Activated T-cell treated with anti-CD3 and anti-CD28 coated beads, Interleukin-2, amount 50 U/mL, for 1 hour (primary cell): ENCODE measurements at regions not wholly inside any gene's neighbourhood (a gene's known extent, or its start where the extent isn't known, plus 50 kb on each side); places are given as distances from the start of the nearest gene placed in this dataset.

Experiments
- DNase-seq: peaks from one replicate; pipeline ENCODE4 v3.0.0-alpha.2; 2020

DNA sequence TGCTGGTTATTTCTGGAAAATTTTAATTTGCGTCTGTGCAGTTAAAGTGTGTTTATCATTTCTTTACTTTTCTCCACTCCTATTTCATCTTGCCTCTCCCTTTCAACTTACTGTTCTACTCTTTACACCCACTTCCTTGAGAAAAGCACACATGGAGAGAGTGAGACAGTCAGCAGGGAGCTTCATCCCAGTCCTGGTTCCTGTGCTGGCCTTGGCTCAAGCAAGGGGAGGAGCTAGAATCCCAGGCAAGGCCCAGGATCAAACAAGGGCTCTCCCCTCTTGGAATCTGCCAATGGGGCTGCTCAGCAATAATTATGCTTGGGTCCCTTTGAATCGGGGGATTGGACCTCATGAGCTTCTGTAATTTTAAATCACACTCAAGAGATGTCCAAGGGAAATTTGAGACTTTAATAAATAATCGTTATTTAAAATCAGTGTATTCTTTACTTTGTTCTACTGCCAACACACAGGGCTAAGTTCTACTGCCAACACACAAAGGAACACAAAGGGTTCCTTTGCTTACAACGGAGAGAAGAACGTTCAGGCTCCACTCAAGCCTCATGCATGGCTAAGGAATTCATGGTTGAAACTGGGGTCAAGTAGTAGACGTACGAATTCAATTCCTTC, 439.3 kb upstream of the DAB2 start:
- no peak for DNase-seq

DNA sequence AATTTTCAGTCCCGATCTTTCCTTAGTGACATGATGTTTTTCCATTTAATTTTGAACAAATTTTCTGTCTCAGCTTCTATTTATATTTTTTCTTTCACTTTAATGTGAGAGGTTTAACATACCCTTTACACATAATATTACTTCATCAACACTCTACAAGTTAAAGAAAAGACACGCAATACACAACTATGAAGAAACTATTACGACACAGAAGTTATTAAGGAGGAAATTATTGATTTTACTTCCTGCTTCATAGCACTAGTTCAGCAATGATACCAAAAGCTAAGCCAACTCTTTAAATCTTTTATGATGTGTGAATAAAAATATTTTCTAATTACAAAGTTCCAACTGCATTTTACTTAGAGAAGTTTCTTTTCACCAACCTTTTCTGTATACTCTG, 432.3 kb upstream of the DAB2 start:
- DNase-seq = no peak

DNA sequence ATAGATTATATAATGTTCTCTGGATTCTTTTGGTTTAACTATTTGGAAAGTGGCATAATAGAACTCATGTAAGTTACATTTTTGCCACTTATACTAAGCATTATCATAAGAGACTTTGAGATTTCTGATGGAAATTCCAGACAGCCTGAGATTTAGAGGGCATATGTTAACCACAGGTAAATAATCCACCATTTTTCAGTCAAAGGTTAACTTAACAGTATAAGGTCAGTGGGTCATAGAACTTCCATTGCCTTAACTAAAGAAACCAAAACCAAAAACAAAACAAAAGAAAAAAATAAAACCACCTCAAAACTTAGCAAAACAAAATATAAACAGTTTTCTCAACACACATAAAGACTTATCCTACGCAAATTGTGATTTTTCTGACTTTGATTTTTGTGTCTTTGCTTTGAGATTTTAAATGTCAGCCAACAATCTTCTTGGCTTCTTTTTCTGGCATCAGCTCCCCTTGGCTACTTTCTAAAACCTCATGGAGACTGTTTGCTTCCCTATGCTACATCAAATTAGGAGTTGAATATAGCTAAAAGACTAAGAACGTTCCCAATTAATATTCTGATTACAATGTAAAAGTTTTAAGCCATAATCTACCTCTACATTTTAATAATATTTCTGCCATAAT, 430.1 kb upstream of the DAB2 start:
- no peak for DNase-seq

DNA sequence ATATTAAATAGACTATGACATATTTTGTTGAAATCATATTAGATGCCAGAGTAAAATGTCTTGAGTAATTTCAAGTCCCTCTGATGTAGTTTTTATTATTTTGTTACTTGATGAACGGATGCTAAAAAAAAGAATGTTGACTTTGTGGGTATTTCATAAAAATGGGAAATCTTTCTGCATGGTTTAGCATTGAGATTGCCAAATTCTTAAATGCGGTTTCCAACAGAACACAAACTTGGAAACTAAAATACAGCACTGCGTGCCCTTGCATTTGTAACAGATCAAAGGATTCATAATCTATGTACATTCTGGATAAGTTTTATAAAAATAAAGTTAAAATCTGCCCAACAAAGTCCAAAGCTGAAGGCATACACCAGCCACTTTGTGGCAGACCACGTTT, 425.5 kb upstream of the DAB2 start:
- DNase-seq = no peak

DNA sequence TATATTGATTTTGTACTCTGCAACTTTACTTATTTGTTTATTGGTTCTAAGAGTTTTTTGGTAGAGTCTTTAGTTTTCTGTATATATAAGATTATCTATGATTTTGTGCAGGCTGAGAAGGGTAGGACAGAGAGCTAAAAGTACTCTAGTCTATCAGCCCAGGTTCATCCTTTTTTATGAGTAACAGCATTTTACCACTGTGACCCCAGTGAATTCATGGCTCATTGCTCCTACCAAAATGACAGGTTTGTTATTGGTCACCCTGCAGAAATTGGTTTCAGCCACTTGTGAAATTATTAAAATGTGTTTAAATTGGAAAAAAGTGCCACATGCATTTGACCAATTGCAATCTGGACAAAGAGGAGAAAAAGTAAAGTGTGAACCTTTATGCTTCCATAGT, 421.4 kb upstream of the DAB2 start:
- DNase-seq = no peak

DNA sequence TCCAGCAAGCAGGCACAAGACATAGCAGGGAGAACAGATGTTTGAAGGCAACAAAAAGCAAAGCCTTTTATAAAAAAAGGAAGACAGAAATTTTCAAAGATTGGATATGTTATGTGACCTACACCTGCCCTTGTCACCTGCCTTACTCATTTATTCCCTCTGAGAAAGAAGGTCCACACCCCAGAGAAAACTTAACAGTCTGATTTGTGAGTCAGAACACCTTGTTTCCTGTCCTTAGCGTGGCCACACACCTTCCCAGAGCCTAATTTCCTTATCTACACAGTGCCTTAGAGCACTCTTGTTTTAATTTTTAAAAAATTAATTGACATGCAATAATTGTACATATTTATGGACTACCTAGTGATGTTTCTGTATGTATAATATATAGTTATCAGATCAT, 419.0 kb upstream of the DAB2 start:
- no peak for DNase-seq

DNA sequence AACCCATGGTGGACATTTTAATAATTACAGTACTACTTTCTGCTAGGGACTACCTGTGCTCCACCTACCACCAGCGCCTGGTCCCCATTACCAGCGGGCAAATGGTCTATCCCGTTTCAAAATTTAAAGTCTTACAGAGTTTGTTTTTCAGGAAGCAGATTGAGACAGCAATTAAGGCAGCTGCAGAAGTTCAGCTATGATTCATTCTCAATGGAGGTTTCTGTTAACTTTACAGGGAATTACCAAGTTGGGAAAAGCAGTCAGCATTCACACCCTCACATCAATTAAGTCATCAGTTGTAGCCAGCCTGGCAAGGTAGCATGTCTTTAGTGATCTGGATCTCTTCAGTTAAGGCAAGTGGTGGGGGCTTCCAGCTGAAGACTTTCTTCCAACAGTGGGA, 410.6 kb upstream of the DAB2 start:
- DNase-seq = no peak

DNA sequence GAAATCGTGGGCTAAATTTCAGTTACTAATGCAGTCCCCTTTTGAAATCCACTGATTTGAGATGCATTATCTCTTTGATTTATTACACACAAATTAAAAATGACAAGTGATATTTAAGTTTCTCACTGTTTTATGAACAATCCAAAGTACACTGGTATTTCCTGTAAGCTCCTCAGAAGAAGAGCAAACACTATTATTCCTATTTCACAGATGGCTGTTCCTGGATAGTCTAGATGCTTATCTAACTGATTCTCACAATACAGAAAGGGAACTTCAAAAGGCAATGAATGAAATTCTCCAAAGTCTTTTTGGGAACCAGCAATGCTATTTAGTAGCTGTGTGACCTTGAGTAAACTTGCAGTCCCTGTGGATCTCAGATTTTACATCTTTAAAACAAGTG, 404.7 kb upstream of the DAB2 start:
- no peak for DNase-seq

DNA sequence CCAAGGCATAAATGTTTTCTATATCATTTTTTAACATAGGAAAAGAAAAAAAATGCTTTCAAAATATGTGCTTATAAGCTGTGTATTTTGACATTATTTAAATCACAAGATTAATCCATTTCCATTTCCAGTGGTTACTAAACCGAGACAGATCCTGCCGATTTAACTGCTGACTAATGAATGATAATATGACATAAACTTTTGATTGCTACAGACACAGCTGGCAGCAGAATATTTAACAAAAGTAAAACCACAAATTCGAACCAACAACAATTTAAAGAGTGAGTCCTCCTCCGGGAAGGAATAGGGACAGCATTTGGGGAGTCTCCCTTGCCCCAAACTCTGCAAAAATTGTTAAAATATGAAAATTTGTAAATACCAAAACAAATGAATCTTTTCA, 401.3 kb upstream of the DAB2 start:
- no peak for DNase-seq

DNA sequence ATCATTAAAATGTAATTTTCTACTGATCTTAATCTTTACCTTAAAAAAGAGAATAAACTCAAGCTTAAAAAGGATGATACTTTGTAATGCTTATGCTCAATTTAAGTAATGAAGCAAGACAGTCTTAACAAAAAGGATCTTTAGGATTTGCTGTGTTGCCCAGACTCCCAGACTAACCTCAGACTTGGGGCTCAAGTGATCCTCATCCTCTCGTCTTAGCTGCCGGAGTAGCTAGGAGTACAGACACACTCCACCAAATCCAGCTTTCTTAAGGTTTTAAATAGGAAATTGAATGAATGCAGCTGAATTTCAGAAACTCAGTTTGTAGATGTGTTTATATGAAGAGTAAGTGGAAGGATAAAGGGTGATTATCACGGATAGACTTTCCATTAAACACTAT, 400.5 kb upstream of the DAB2 start:
- no peak for DNase-seq

DNA sequence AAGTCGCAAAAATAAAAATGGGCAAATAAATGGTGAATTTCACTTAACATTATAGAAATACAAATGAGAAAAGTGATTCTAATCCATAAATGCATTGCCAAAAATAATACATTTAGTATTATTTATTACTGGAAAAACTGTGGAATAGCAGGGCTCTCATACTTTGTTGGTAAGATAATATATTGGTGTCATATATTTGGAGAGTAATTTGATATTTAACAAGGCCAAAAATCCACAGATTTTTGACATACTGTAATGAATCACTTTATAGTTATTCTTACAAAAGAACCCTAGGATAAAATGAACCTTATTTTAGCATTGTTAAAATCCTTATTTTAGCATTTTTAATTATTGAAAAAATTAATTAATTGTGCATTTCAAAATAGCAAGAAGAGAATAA, 397.2 kb upstream of the DAB2 start:
- DNase-seq = no peak

DNA sequence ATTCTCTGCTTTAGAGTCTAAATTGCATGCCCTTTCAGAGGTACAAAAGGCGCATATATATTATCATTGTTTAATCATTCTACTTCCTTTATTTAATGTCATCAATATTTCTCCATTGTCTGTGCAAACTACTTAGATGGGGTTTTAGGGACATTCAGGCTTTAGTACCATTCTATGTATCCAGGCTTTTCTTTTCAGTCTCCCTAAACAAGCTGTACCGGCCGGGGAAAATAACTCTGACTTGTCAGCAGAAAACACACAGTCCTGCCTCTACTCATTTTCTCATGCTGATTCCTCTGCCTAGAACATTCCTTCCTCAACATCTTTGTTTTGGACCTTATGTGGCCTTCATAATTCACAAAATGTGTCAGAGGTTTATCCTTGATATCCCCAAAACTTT, 392.1 kb upstream of the DAB2 start:
- DNase-seq = no peak

DNA sequence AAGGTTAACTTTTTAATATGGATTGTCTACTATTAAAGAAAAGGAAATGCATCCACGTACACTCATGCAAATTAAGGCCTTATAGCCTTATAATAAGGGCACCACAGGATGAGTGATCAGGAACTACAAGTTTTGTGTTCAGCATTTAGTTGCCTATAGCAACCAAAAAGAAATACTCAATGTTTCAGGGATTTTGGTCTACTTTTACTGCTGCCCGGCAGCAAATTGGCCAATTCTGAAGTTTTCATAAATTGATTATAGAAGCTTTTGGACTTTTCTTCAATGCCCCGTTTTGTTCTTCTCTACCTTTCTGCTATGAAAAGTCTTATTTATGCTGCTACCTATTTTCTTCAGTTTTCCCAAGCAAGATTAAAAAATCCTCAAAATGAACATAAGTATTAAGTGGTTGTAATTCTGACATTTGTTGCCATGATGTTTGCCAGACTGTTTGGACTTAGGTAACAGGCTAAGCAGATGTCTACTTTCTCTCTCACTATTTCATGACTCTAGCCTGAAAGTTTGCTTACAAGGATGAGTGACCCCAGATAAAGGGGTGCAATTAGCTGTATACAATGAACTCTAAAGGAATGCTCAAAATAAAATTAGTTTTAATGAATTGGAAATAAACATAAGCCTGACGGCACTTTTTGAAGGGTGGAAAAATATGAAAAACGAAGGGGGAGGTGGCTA, 391.5 kb upstream of the DAB2 start:
- DNase-seq = no peak

DNA sequence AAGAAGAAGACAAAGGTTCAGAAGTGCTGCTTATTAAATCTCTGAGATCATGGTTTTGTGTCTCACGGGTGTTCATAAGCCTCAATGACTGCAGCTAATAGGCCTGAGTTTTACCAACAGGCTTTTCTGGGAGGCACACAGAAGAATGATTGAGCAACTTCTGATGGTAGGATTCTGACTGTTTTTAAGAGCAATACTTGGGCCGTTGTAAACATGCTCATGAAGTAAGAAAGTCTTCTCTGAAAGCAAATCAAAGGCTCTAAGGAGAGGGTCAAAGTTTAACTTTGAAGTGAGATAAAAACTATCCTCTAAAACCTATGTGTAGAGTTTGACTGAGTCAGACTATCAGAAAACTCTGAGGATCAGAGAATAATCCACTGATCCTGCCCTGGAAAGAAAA, 390.9 kb upstream of the DAB2 start:
- no peak for DNase-seq

DNA sequence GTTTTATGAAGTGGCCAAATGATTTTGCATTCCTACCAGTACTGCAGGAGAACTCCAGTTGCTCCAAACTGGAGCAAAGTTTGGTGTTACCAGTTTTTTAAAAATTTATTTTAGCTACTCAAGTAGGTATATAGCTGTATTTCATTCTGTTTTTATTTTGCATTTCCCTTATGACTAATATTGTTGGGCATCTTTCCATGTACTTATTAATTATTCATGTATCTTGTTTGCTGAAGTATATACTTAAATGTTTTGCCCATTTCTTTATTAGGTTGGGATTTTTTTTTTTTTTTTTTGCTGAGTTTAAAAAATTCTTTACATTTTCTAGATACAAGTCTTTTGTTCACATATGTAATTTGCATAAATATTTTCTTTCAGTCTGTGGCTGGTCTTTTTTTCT, 386.6 kb upstream of the DAB2 start:
- DNase-seq = no peak

DNA sequence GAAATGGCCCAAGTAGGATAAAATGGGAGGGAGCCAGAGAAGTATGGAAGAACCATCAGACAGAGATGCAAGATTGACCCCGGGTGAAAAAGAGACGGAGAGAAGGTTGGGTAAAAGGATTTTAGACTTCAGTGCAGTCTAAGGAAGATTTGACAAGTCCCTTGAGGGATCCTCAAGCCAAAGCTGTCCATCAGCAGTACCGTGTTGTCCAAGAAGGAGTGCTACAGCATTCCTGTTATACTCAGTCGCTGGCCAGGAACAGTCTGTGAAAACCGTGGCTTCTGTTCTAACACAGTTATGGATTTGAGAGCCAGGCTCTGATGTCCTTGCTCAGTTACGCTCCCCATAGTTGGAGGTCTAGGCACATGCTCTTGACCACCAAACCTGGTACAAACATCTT, 383.9 kb upstream of the DAB2 start:
- no peak for DNase-seq

DNA sequence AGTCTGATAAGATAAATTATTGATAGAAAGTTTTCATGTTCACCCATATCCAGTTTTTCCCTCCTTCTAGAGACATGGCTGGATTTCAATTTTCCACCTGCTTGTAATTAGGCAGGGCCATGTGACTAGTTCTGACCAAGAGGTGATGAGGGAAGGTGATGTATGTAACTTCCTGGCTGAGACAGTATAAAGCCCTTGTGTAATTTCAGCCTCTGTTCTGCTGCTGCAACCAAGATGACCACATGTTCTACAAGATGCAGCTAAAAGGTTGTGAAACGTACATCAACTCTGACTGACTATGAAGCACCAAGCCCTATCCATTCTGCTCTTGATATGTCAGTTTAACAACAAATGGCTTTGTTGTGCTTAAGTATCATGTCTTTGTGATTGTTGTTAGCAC, 376.5 kb upstream of the DAB2 start:
- no peak for DNase-seq

DNA sequence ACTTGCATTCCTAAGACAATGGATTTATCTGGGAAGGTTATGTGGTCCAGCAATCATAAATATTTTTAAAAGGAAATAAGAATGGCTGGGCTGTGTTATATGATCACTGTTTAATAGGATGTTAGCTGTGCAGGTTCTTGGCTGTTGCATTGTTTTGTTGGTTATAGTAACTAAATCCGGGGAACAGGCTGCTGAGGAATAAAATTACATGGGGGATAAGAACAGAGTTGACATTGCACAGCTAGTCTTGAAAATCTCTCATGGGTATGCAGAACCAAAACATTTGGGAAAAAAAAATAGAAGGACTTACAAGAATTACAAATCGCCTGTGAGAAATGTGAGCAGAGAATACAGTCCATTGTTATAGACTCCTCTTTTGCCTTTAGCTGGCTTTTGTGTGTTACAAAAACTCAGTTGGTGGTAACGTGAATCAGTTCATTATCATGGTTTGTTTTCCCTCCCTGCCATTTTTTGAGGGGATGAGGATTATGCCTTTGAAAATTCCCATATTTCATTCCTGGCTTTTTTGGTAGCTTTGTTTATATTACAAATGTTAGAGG, 375.3 kb upstream of the DAB2 start:
- no peak for DNase-seq

DNA sequence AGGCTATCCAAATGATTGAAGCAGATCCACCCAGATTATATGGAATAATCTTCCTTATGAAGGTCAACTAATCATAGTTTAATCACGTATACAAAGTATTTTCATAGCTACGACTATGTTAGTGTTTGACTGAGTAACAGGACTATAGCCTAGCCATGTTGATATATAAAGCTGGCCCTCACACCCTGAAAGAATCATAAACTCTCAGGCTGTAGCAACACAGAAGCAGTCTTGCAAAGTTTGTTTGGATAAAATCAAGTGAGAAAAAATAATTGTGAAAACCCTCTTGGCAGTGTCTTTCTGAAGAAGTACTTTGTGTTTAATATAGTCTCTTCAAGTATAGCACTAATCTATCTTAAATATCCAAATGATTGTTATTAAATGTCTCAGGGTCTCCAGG, 374.5 kb upstream of the DAB2 start:
- no peak for DNase-seq

DNA sequence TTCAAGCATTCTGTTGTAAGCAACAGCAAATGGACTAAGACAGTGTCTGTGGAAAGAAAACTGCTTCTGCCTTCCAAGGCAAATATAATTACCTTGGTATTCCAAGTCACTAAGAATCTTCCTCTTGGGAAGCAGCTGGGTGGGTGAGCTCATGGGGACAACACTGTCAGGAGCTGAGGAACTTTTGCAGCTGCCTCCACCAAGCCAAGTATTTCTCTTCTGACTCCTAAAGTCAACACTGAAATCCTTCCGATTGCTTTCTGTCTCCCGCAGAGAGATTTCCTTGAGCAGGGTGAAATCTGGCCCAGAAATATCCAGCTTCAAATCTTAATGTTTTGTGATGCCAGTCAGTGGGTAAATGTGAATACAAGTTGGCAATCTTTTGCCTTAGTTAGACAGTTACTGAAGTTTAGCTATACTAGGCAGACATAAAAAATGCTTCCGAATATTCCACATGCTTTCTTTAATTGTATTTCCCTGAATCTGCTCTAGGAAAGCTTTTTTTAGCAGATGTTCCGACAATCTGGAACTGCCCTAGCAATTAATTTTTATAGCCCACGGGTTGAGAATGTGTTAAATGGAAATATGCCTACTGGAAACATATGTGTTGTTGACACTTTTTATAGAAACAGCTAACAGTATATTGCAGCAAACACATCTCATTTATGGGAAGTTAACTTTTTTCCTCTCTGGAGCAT, 369.9 kb upstream of the DAB2 start:
- no peak for DNase-seq

DNA sequence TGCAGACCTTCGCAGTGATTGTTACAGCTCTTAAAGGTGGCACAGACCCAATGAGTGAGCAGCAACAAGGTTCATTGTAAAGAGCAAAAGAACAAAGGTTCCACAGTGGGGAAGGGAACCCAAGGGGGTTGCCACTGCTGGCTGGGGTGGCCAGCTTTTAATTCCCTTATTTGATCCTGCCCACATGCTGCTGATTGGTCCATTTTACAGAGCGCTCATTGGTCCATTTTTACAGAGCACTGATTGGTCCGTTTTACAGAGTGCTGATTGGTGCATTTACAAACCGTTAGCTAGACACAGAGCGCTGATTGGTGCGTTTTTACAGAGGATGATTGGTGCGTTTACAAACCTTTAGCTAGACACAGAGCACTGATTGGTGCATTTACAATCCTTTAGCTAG, 360.6 kb upstream of the DAB2 start:
- no peak for DNase-seq

DNA sequence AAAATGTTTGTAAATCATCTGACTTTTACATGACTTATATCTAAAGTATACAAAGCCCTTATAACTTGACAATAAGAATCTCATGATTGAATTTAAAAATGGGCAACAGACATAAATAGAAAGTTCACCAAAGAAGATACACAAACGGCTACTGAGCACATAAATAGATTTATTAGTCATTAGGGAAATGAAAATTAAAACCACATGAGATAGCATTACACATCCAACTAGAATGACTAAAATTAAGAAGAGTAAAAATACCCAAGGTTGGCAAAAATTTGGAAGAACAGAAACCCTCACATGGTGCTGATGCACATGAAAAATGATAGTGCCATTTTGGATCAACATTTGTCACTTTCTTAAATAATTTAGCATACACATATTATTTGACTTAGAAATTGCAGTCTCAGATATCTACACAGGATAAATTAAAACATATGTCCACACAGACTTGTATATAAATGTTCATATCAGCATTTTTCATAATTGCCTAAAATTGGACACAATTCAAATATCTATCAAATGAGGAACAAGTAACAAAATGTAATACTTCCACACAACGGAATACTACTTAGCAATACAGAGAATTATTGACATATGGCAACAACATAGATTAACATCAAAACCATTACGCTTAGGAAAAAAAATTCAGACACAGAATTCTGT, 359.1 kb upstream of the DAB2 start:
- DNase-seq = no peak

DNA sequence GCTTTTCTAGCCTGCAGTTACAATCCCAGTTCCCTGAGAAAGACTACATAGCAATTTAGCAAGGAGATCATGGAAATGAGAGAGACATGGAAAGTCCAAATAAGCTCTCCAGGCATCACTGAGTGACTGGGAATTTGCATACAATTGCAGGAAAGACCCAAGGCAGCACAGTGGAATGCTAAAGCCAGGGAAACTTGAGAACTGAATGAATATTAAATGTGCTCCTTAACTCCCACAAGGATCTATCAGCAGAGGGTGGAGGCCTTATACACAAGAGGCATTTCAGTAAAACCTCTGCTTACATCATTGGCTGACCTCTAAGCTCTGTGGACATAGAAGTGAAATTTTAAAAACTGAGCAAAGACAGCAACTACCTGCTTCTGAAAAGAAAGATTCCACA, 355.6 kb upstream of the DAB2 start:
- DNase-seq = no peak
